Smooth muscle cell (in vitro differentiated cells): ENCODE measurements at regions not wholly inside any gene's neighbourhood (a gene's known extent, or its start where the extent isn't known, plus 50 kb on each side); places are given as distances from the start of the nearest gene placed in this dataset.

Experiments
- DNase-seq: peaks from one replicate; lab custom pipeline; 2025; ENCODE audit not compliant: unreplicated experiment; lab: John Stamatoyannopoulos, UW
- H2AFZ ChIP-seq: fragments of 200-600 bp; sonication (generic); 2 replicates; pipeline ENCODE4 v1.6.0; 2016; ENCODE audit warnings: antibody characterized with exemption, low read depth, mild to moderate bottlenecking
- H3F3A ChIP-seq: fragments of 200-600 bp; sonication (generic); 2 replicates; pipeline ENCODE4 v1.6.0; 2017; ENCODE audit warnings: antibody characterized with exemption, low read depth
- H3K27ac ChIP-seq: fragments of 200-600 bp; sonication (generic); 2 replicates; pipeline ENCODE4 v1.5.1; 2016; ENCODE audit warnings: low read depth, mild to moderate bottlenecking
- H3K27me3 ChIP-seq: fragments of 200-600 bp; sonication (generic); 2 replicates; pipeline ENCODE4 v1.6.1; 2016; ENCODE audit warnings: low read depth, mild to moderate bottlenecking
- H3K36me3 ChIP-seq: fragments of 200-600 bp; sonication (generic); 2 replicates; pipeline ENCODE4 v1.5.1; 2016; ENCODE audit warnings: low read depth
- H3K4me1 ChIP-seq: fragments of 200-600 bp; sonication (generic); 2 replicates; pipeline ENCODE4 v1.5.1; 2016; ENCODE audit warnings: low read depth
- H3K4me2 ChIP-seq: fragments of 200-600 bp; sonication (generic); 2 replicates; pipeline ENCODE4 v1.6.0; 2016; ENCODE audit warnings: mild to moderate bottlenecking
- H3K4me3 ChIP-seq: fragments of 200-600 bp; sonication (generic); 2 replicates; pipeline ENCODE4 v1.5.1; 2016; ENCODE audit warnings: mild to moderate bottlenecking
- H3K79me2 ChIP-seq: fragments of 200-600 bp; sonication (generic); 2 replicates; pipeline ENCODE4 v1.6.0; 2016; ENCODE audit warnings: low read depth, mild to moderate bottlenecking
- H3K9ac ChIP-seq: fragments of 200-600 bp; sonication (generic); 2 replicates; pipeline ENCODE4 v1.6.0; 2016; ENCODE audit warnings: low read depth
- H3K9me3 ChIP-seq: fragments of 200-600 bp; sonication (generic); replicated peaks from 2 replicates; pipeline ENCODE4 v1.5.1; 2016; ENCODE audit warnings: low read depth
- H4K20me1 ChIP-seq: fragments of 200-600 bp; sonication (generic); 2 replicates; pipeline ENCODE4 v1.6.0; 2016; ENCODE audit warnings: low read depth
- CTCF ChIP-seq: fragments of 200-600 bp; sonication (generic); IDR thresholded peaks from 2 replicates; pipeline ENCODE4 v1.5.1; 2017; ENCODE audit warnings: borderline replicate concordance, mild to moderate bottlenecking, antibody characterized with exemption; ENCODE audit not compliant: insufficient read depth, poor library complexity, severe bottlenecking
- WGBS: methylation state at CpG from one replicate; pipeline ENCODE4 v1.1.7; 2016; ENCODE audit warnings: low lambda C conversion rate; 5-methylcytosine and 5-hydroxymethylcytosine counted together

- Histone ChIP-seq H3K27ac (no peak overlapping the region), H2AFZ (no peak overlapping the region), H3K36me3 (no peaks in the 10 kb centered on the region), H3K9ac (no peak overlapping the region), H3K4me1 (no peaks in the 10 kb centered on the region), H3K79me2 (no peaks in the 10 kb centered on the region), H3F3A (no peaks in the 10 kb centered on the region), H3K9me3 (no peaks in the 10 kb centered on the region), H4K20me1 (no peaks in the 10 kb centered on the region), H3K27me3 (no peaks in the 10 kb centered on the region), H3K4me3 (no peak overlapping the region), H3K4me2 (no peak overlapping the region)
- DNase-seq = no peak
- no peak for TF ChIP-seq CTCF
- WGBS = 46% methylated on average over 1 of the region's 1 CpG
Measured at GRCh38 chr2:57504787-57505186, 541.8 kb upstream of the VRK2 start.

- no peak overlapping the region for H3K9ac ChIP-seq
- no peaks in the 10 kb centered on the region for H3K79me2 ChIP-seq
- H3K4me3 ChIP-seq = no peak overlapping the region
- no peak for TF ChIP-seq CTCF
- no peak for DNase-seq
- no peaks in the 10 kb centered on the region for H3K9me3 ChIP-seq
- H4K20me1 ChIP-seq = no peaks in the 10 kb centered on the region
- no peak overlapping the region for H2AFZ ChIP-seq
- no peaks in the 10 kb centered on the region for H3K27me3 ChIP-seq
- H3K36me3 ChIP-seq = no peaks in the 10 kb centered on the region
- WGBS = 93% methylated on average over 2 of the region's 2 CpGs
- no peaks in the 10 kb centered on the region for H3K4me1 ChIP-seq
- no peaks in the 10 kb centered on the region for H3F3A ChIP-seq
- no peak overlapping the region for H3K27ac ChIP-seq
- H3K4me2 ChIP-seq = no peak overlapping the region
Measured at GRCh38 chr2:57509189-57509588, 537.4 kb upstream of the VRK2 start.

GRCh38 chr2:57510704-57511103 is 535.9 kb upstream of the VRK2 start:
- Histone ChIP-seq H3K79me2 (no peaks in the 10 kb centered on the region), H3K4me1 (no peaks in the 10 kb centered on the region), H4K20me1 (no peaks in the 10 kb centered on the region), H3K9ac (no peak overlapping the region), H3K4me2 (no peak overlapping the region), H3K36me3 (no peaks in the 10 kb centered on the region), H3K9me3 (no peaks in the 10 kb centered on the region), H3K27ac (no peak overlapping the region), H3F3A (no peaks in the 10 kb centered on the region), H3K27me3 (no peaks in the 10 kb centered on the region), H2AFZ (no peak overlapping the region), H3K4me3 (no peak overlapping the region)
- no peak for TF ChIP-seq CTCF
- 84% methylated on average over 4 of the region's 4 CpGs for WGBS
- DNase-seq = no peak

- Histone ChIP-seq H3K4me3 (no peak overlapping the region), H3K27me3 (no peaks in the 10 kb centered on the region), H4K20me1 (no peaks in the 10 kb centered on the region), H3K79me2 (no peaks in the 10 kb centered on the region), H3K4me1 (no peaks in the 10 kb centered on the region), H3K27ac (no peak overlapping the region), H3K9me3 (no peaks in the 10 kb centered on the region), H3F3A (no peaks in the 10 kb centered on the region), H3K36me3 (no peaks in the 10 kb centered on the region), H2AFZ (no peak overlapping the region), H3K9ac (no peak overlapping the region), H3K4me2 (no peak overlapping the region)
- DNase-seq = no peak
- 58% methylated on average over 3 of the region's 3 CpGs for WGBS
- no peak for TF ChIP-seq CTCF
Measured at GRCh38 chr2:57515366-57515765, 531.2 kb upstream of the VRK2 start.
